ENCODE measurements at regions not wholly inside any gene's neighbourhood (a gene's known extent, or its start where the extent isn't known, plus 50 kb on each side); places are given as distances from the start of the nearest gene placed in this dataset.

DNA sequence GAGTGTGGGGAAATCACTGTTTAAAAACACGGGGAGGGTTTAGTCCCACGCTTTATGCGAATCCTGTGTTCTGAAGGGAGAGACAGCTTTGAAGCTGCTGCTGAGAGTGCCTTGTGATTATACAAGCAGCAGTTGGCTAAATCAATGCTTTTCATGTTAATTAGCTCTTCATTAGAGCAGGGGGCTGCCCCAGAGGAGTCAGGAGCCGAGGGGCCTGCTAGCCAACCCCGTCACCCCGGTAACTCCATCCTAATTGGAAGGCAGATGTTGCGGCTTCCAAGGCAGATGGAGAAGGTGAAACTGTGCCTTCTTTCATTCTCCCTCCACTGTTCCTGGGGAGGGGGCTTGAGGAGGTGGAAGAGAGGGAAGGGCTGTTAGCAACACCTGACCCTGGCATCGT is 92.4 kb upstream of the ANKRD34C start:
- DNase-seq (no peak), ATAC-seq (no peak)
- H3K36me3 ChIP-seq: no peaks in the 10 kb centered on the region
- H3K4me1 ChIP-seq: no peaks in the 10 kb centered on the region
- H3K9me3 ChIP-seq: no peaks in the 10 kb centered on the region
- intact Hi-C loops (cut with DNase I): no loop called here
- no peaks in the 10 kb centered on the region for H3K27me3 ChIP-seq
- H3K4me3 ChIP-seq: no peak overlapping the region
- H3K27ac ChIP-seq: no peak overlapping the region
- TF ChIP-seq POLR2A (IDR thresholded peaks at IDR 0.05) (no peak), CTCF (IDR thresholded peaks at IDR 0.05) (no peak)
- WGBS (ENCODE audit: insufficient coverage, low coverage, low lambda C conversion rate, missing lambda C conversion rate): 66% methylated on average over 6 of the region's 8 CpGs

- no peak overlapping the region for H3K27ac ChIP-seq
- no peak for TF ChIP-seq CTCF (IDR thresholded peaks at IDR 0.05)
- no peak for TF ChIP-seq POLR2A (IDR thresholded peaks at IDR 0.05)
- H3K4me3 ChIP-seq: no peak overlapping the region
- no peaks in the 10 kb centered on the region for H3K27me3 ChIP-seq
- intact Hi-C loops (cut with DNase I): loop anchor here (5.0 kb wide), 2 partner anchors 154 to 159 kb away; no protein-coding TSS in a partner anchor
- H3K9me3 ChIP-seq: no peaks in the 10 kb centered on the region
- no peaks in the 10 kb centered on the region for H3K36me3 ChIP-seq
- WGBS (ENCODE audit: insufficient coverage, low coverage, low lambda C conversion rate, missing lambda C conversion rate): no CpG with 5 or more reads among the region's 8 CpGs
- DNase-seq (no peak), ATAC-seq (no peak)
- no peaks in the 10 kb centered on the region for H3K4me1 ChIP-seq
These were observed 95.9 kb upstream of the ANKRD34C start for GRCh38 chr15:79186616-79187015.

DNA sequence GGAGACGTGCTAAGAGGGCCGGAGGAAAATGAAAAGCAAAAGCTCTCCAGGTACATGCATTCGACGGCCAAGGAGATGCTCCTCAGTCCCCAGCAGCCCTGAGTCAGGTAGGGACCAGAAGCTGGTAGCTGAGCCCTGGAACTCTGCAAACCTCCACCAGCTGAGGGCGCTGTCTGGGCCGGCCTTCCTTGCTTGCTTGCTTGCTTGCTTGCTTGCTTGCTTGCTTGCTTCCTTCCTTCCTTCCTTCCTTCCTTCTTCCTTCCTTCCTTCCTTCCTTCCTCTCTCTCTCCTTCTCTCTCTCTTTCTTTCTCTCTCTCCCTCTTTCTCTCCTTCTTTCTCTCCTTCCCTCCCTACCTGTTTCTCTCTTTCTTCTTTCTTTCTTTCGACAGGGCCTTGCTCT is 94.6 kb upstream of the RASGRF1 start:
- Histone ChIP-seq H3K4me1 (no peaks in the 10 kb centered on the region), H3K27ac (no peak overlapping the region), H3K36me3 (no peaks in the 10 kb centered on the region), H3K4me3 (no peak overlapping the region), H3K9me3 (no peaks in the 10 kb centered on the region), H3K27me3 (no peaks in the 10 kb centered on the region)
- WGBS (ENCODE audit: insufficient coverage, low coverage, low lambda C conversion rate, missing lambda C conversion rate): 94% methylated on average over 5 of the region's 7 CpGs
- TF ChIP-seq CTCF (IDR thresholded peaks at IDR 0.05): no peak
- no peak for TF ChIP-seq POLR2A (IDR thresholded peaks at IDR 0.05)
- intact Hi-C loops (cut with DNase I): loop anchor here (5.0 kb wide), 2 partner anchors 153 to 158 kb away; no protein-coding TSS in a partner anchor
- ATAC-seq (no peak), DNase-seq (no peak)

- no peaks in the 10 kb centered on the region for H3K36me3 ChIP-seq
- no peaks in the 10 kb centered on the region for H3K4me1 ChIP-seq
- H3K9me3 ChIP-seq: no peaks in the 10 kb centered on the region
- no peak overlapping the region for H3K4me3 ChIP-seq
- intact Hi-C loops (cut with DNase I): no loop called here
- H3K27ac ChIP-seq: no peak overlapping the region
- WGBS (ENCODE audit: insufficient coverage, low coverage, low lambda C conversion rate, missing lambda C conversion rate): 2% methylated on average over 4 of the region's 4 CpGs
- ATAC-seq (peak; percentile 70 to 81 (median 72)), DNase-seq (peak; percentile 69 to 76 (median 74))
- TF ChIP-seq CTCF (IDR thresholded peaks at IDR 0.05): peak; percentile 90 to 99 (median 97)
- TF ChIP-seq POLR2A (IDR thresholded peaks at IDR 0.05): no peak
- no peaks in the 10 kb centered on the region for H3K27me3 ChIP-seq
These were observed 93.9 kb upstream of the RASGRF1 start for GRCh38 chr15:79184465-79184892.

GRCh38 chr15:79180318-79180717 is 89.7 kb upstream of the RASGRF1 start:
- DNase-seq: no peak
- Histone ChIP-seq H3K4me3 (no peak overlapping the region), H3K36me3 (no peaks in the 10 kb centered on the region), H3K27me3 (no peaks in the 10 kb centered on the region), H3K27ac (no peak overlapping the region), H3K4me1 (no peaks in the 10 kb centered on the region), H3K9me3 (no peaks in the 10 kb centered on the region)
- 76% methylated on average over 4 of the region's 5 CpGs for WGBS (ENCODE audit: insufficient coverage, low coverage, low lambda C conversion rate, missing lambda C conversion rate)
- no peak for TF ChIP-seq POLR2A (IDR thresholded peaks at IDR 0.05)
- TF ChIP-seq CTCF (IDR thresholded peaks at IDR 0.05): no peak
- intact Hi-C loops (cut with DNase I): no loop called here
- no peak for ATAC-seq

Data from right lobe of liver (tissue), 6 donors.